Activated CD4-positive, alpha-beta memory T cell treated with anti-CD3 and anti-CD28 coated beads for 36 hours (primary cell): ENCODE measurements at regions not wholly inside any gene's neighbourhood (a gene's known extent, or its start where the extent isn't known, plus 50 kb on each side); places are given as distances from the start of the nearest gene placed in this dataset.

Experiments used
- CTCF ChIA-PET: fragments of 350-600 bp; sonication (Branson Sonifier 250); formaldehyde crosslinking; loops from one replicate; lab custom pipeline; 2021; ENCODE audit warnings: antibody characterized with exemption, inconsistent platforms; lab: Charles Lee
- POLR2A ChIA-PET: fragments of 350-600 bp; sonication (Branson Sonifier 250); formaldehyde crosslinking; loops from one replicate; lab custom pipeline; 2021; ENCODE audit warnings: antibody characterized with exemption; lab: Charles Lee
- DNase-seq: peaks from one replicate; pipeline ENCODE4 v3.0.0-alpha.2; 2020
- H3K27ac Mint-ChIP-seq: one replicate; pipeline ENCODE4 v1.8.0; 2021; ENCODE audit warnings: mixed read lengths
- H3K27me3 Mint-ChIP-seq: one replicate; pipeline ENCODE4 v1.8.0; 2021; ENCODE audit warnings: mixed read lengths
- H3K36me3 Mint-ChIP-seq: one replicate; pipeline ENCODE4 v1.8.0; 2021; ENCODE audit warnings: mixed read lengths
- H3K4me1 Mint-ChIP-seq: one replicate; pipeline ENCODE4 v1.8.0; 2021; ENCODE audit warnings: low read depth, mixed read lengths
- H3K4me3 Mint-ChIP-seq: one replicate; pipeline ENCODE4 v1.8.0; 2021; ENCODE audit warnings: mild to moderate bottlenecking, mixed read lengths
- H3K9me3 Mint-ChIP-seq: one replicate; pipeline ENCODE4 v1.8.0; 2021; ENCODE audit warnings: mixed read lengths
- intact Hi-C: fragments of 100-400 bp; cut with micrococcal nuclease; formaldehyde crosslinking; loops from one replicate; pipeline ENCODE4 v1.15.1; 2023

DNA sequence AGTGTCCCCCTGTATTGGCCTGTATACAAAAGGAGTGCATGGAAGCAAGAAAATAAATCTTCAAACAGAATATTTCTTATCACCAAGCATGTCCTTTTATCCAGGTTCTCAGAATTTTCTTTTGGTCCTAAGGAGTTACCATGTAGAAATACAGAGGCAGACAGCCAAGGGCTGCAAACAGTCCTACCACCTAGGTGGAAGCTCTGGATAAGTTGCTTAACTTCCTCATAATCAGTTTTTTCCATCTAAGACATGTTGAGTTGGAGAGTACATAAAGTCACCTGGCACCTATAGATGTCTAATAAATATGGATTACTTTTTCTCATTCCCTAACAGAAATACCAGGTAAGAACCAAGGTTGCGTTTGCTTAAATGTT, 57.0 kb upstream of the BLID start:
- POLR2A ChIA-PET = no interaction called here
- Mint-ChIP-seq H3K27me3 (peaks cover 4% of the 10 kb centered on the region), H3K9me3 (no peaks in the 10 kb centered on the region), H3K4me3 (no peak overlapping the region), H3K36me3 (no peaks in the 10 kb centered on the region), H3K4me1 (no peaks in the 10 kb centered on the region), H3K27ac (no peak overlapping the region)
- DNase-seq = no peak
- intact Hi-C loops = no loop called here
- CTCF ChIA-PET = no interaction called here

DNA sequence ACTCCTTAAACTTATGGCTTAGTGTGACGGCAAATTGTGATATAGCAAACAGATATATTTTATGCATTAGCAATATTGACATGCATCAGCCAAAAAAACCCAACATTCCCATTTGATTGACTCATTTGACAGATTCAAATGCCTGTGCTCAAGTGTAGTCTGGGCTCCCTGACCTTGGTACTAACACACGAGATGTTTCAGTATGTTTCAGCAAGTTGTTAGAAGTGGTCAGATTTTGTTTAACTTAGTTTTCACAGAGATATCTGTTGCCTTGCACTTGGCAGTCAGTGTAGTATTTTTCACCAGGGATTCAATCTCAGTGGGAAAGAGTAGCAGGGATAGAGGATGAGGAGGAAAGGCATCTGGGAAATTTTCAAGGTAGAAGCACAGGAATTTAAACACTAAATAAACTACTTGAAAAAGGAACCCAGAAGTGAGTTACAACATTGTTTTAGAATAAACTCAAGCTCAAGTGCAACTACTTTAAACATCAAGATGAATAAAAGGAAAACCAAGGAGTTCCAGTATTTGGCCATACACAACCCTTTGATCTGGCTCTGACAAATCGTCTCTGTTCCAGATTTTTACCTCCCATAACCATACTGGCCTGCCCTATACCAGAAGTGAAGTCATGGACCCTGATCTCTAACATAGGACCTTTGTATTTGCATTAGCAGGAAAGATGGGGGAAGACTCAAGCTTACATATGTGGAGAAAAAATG, 56.5 kb upstream of the BLID start:
- intact Hi-C loops = no loop called here

DNA sequence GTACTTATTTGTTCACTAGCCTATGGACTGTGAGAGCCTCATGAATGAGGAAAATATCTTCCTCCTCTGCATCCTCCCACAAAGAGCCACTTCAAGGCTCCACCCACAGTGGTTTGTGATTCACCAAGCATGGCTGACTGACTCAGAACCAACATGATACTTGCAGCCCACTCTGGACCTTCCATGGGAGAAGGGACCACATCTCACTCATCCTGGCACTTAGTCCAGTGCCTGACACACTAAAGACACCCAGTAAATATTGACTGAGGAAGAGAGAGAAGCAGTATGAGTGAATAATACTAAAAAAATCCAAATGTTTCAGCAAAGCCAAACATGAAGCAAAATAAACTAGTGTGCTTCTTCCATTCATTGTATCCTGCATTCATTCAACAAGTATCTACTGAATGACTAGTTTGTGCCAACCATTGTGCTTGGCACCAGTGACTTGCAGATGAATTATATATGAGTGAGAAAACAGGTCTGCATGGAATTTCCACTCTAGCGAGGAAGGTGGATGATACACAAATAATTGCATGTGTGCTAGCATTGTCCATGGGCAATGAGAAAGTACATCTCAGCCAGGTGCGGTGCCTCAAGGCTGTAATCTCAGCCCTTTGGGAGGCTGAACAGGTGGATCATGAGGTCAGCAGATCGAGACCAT, 54.9 kb upstream of the BLID start:
- peaks cover 2% of the 10 kb centered on the region for H3K27me3 Mint-ChIP-seq
- H3K4me3 Mint-ChIP-seq = no peak overlapping the region
- no peaks in the 10 kb centered on the region for H3K36me3 Mint-ChIP-seq
- POLR2A ChIA-PET = no interaction called here
- CTCF ChIA-PET = no interaction called here
- no peaks in the 10 kb centered on the region for H3K4me1 Mint-ChIP-seq
- DNase-seq = no peak
- H3K9me3 Mint-ChIP-seq = no peaks in the 10 kb centered on the region
- no peak overlapping the region for H3K27ac Mint-ChIP-seq
- intact Hi-C loops = no loop called here

More for the DNA sequence above, 56.5 kb upstream of the BLID start:
- H3K36me3 Mint-ChIP-seq = no peaks in the 10 kb centered on the region
- H3K27me3 Mint-ChIP-seq = peaks cover 4% of the 10 kb centered on the region
- no peaks in the 10 kb centered on the region for H3K9me3 Mint-ChIP-seq
- no peak overlapping the region for H3K4me3 Mint-ChIP-seq
- CTCF ChIA-PET = no interaction called here
- POLR2A ChIA-PET = no interaction called here
- DNase-seq = no peak
- H3K4me1 Mint-ChIP-seq = no peaks in the 10 kb centered on the region
- H3K27ac Mint-ChIP-seq = no peak overlapping the region

DNA sequence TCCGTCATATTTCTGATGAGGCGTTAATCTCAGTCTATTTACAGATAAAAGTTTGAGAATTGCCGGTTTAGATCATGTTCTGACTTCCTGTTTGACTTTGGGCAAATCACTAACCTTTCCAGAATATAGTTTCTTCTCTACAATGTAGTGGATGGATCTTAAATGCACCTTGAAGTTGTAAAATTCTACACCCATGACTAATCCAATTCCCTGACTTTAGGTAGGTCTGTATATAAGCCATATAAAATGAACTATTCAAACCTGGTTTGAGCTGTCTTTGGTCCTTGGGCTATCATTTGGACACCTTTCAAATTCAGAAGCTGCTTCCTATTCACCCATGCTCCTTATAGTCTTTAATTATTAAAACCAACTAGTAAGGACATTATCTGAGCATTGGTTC, 52.2 kb upstream of the BLID start:
- Mint-ChIP-seq H3K27ac (no peak overlapping the region), H3K4me1 (no peaks in the 10 kb centered on the region), H3K36me3 (no peaks in the 10 kb centered on the region), H3K27me3 (peaks cover 6% of the 10 kb centered on the region), H3K4me3 (no peak overlapping the region), H3K9me3 (no peaks in the 10 kb centered on the region)
- intact Hi-C loops = no loop called here
- ChIA-PET CTCF (no interaction called here), POLR2A (no interaction called here)
- DNase-seq = no peak

DNA sequence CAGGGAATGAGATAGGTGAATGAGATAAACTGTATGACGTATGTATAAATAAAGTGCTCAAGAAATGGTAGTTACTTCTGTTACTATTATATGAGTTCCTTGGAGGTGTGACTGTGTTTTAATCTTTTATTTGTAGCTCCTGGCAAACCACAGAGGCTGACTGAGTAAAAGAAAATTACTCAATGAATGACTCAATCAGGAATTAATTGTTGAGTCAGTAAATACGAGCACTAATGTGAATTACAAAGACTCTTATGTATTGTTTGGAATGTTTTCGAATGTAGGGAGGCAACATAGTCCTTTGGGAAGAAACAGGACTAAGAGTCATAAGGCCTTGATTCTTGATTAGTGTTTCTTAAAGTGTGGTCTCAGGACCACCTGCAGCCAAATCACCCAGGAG, 51.1 kb upstream of the BLID start:
- no peaks in the 10 kb centered on the region for H3K36me3 Mint-ChIP-seq
- DNase-seq = no peak
- H3K9me3 Mint-ChIP-seq = no peaks in the 10 kb centered on the region
- ChIA-PET CTCF (no interaction called here), POLR2A (no interaction called here)
- no peak overlapping the region for H3K27ac Mint-ChIP-seq
- no peak overlapping the region for H3K4me3 Mint-ChIP-seq
- intact Hi-C loops = no loop called here
- H3K4me1 Mint-ChIP-seq = no peaks in the 10 kb centered on the region
- peaks cover 3% of the 10 kb centered on the region for H3K27me3 Mint-ChIP-seq

DNA sequence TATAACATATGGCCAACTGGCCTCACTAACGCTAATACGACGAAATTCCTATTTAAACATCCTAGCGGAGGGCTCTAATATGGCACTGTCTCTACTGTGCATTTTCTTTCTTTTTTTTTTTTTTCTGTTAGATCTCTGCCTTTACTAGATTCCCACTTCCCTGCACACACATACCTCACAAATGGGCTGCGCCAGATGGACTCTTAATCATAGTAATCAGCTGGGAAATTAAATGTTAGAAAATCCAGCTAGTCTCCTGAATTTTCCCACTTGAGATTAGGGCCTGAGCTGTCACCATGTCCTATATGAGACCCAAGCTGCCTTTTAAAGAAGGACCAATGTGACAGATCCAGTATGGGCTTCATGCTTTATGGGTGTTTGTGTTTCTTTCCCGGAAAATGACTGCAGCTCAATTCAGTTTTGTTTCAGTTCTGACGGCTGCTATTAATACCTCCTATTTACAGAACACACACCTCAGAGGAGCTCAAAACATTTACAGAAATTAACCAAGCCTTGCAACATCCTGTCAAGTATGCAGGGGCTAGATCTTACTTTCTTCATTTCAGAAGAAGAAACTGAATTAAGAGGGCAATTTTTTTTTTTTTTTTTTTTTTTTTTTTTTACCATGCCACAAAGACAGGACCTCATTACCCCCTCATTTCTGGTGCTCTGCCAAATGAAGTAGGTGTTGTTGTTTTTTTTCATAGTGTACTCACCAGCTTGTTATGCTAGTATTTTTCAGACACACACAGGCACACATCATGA, 49.8 kb upstream of the BLID start:
- no peak overlapping the region for H3K4me3 Mint-ChIP-seq
- no peaks in the 10 kb centered on the region for H3K9me3 Mint-ChIP-seq
- POLR2A ChIA-PET = no interaction called here
- H3K27ac Mint-ChIP-seq = no peak overlapping the region
- CTCF ChIA-PET = interaction anchor here (0.8 kb wide), 1 partner anchor 38 kb away, joined by 3 read pairs; no protein-coding TSS in a partner anchor
- intact Hi-C loops = no loop called here
- peaks cover 3% of the 10 kb centered on the region for H3K27me3 Mint-ChIP-seq
- H3K36me3 Mint-ChIP-seq = no peaks in the 10 kb centered on the region
- DNase-seq = no peak
- no peaks in the 10 kb centered on the region for H3K4me1 Mint-ChIP-seq
